HEK293 (cell line): ENCODE measurements at regions not wholly inside any gene's neighbourhood (a gene's known extent, or its start where the extent isn't known, plus 50 kb on each side); places are given as distances from the start of the nearest gene placed in this dataset.

Source experiments
- CTCF ChIP-seq: fragments of 450-650 bp; formaldehyde crosslinking; IDR thresholded peaks from 2 replicates; pipeline ENCODE4 v1.5.1; 2016; ENCODE audit warnings: missing biosample characterization, missing genetic modification characterization
- EGR2 ChIP-seq: fragments of 450-650 bp; formaldehyde crosslinking; IDR thresholded peaks from 2 replicates; pipeline ENCODE4 v1.5.1; 2016; ENCODE audit warnings: low read depth, missing biosample characterization, missing genetic modification characterization
- GFI1B ChIP-seq: fragments of 450-650 bp; formaldehyde crosslinking; IDR thresholded peaks from 2 replicates; pipeline ENCODE4 v1.5.1; 2016; ENCODE audit warnings: missing biosample characterization, missing genetic modification characterization
- GLI2 ChIP-seq: fragments of 450-650 bp; formaldehyde crosslinking; IDR thresholded peaks from 2 replicates; pipeline ENCODE4; 2017; ENCODE audit warnings: missing biosample characterization, missing genetic modification characterization, low read depth, borderline replicate concordance
- RBAK ChIP-seq: fragments of 450-650 bp; formaldehyde crosslinking; IDR thresholded peaks from 2 replicates; pipeline ENCODE4 v1.5.1; 2016; ENCODE audit warnings: missing biosample characterization, missing genetic modification characterization
- ZBTB11 ChIP-seq: fragments of 450-650 bp; formaldehyde crosslinking; conservative IDR thresholded peaks from 2 replicates; pipeline ENCODE4 v1.5.1; 2016; ENCODE audit warnings: low read depth, missing biosample characterization, missing genetic modification characterization
- ZBTB49 ChIP-seq: fragments of 450-650 bp; formaldehyde crosslinking; IDR thresholded peaks from 2 replicates; pipeline ENCODE4 v1.5.1; 2016; ENCODE audit warnings: missing biosample characterization, missing genetic modification characterization, low read depth
- ZEB2 ChIP-seq: fragments of 450-650 bp; formaldehyde crosslinking; IDR thresholded peaks from 2 replicates; pipeline ENCODE4 v1.5.1; 2016; ENCODE audit warnings: missing biosample characterization, missing genetic modification characterization
- ZNF146 ChIP-seq: fragments of 450-650 bp; formaldehyde crosslinking; IDR thresholded peaks from 2 replicates; pipeline ENCODE4 v1.5.1; 2016; ENCODE audit warnings: missing biosample characterization, missing genetic modification characterization
- ZNF221 ChIP-seq: fragments of 450-650 bp; formaldehyde crosslinking; IDR thresholded peaks from 2 replicates; pipeline ENCODE4 v1.5.1; 2017; ENCODE audit warnings: missing biosample characterization, missing genetic modification characterization, borderline replicate concordance
- ZNF274 ChIP-seq, 2 experiments: fragments of 200-500 bp in 1 of 2; fragments of 450-650 bp in 1 of 2; sonication (Bioruptor generic) in 1 of 2; formaldehyde crosslinking in 1 of 2; IDR thresholded peaks; 2 replicates each; pipeline versions ENCODE4 v1.5.1 to v1.6.1; 2014 to 2016; ENCODE audit warnings: borderline replicate concordance in 1 of 2, inconsistent platforms in 1 of 2, low read length in 1 of 2, missing biosample characterization in 1 of 2, missing genetic modification characterization in 1 of 2
- ZNF433 ChIP-seq: fragments of 450-650 bp; formaldehyde crosslinking; IDR thresholded peaks from 2 replicates; pipeline ENCODE4 v1.5.1; 2016; ENCODE audit warnings: missing biosample characterization, missing genetic modification characterization, low read depth
- ZNF549 ChIP-seq: fragments of 450-650 bp; IDR thresholded peaks from 2 replicates; pipeline ENCODE4 v1.5.1; 2018; ENCODE audit warnings: missing biosample characterization, missing genetic modification characterization, mild to moderate bottlenecking, inconsistent platforms, moderate library complexity
- TF ChIP-seq, protein P1 (sequence below): fragments of 450-650 bp; formaldehyde crosslinking; IDR thresholded peaks from 2 replicates; pipeline ENCODE4 v1.5.1; 2016; ENCODE audit warnings: missing biosample characterization, missing genetic modification characterization

GRCh38 chr16:22673421-22673831 is 140.5 kb upstream of the HS3ST2 start:
- TF ChIP-seq, protein P1, sequence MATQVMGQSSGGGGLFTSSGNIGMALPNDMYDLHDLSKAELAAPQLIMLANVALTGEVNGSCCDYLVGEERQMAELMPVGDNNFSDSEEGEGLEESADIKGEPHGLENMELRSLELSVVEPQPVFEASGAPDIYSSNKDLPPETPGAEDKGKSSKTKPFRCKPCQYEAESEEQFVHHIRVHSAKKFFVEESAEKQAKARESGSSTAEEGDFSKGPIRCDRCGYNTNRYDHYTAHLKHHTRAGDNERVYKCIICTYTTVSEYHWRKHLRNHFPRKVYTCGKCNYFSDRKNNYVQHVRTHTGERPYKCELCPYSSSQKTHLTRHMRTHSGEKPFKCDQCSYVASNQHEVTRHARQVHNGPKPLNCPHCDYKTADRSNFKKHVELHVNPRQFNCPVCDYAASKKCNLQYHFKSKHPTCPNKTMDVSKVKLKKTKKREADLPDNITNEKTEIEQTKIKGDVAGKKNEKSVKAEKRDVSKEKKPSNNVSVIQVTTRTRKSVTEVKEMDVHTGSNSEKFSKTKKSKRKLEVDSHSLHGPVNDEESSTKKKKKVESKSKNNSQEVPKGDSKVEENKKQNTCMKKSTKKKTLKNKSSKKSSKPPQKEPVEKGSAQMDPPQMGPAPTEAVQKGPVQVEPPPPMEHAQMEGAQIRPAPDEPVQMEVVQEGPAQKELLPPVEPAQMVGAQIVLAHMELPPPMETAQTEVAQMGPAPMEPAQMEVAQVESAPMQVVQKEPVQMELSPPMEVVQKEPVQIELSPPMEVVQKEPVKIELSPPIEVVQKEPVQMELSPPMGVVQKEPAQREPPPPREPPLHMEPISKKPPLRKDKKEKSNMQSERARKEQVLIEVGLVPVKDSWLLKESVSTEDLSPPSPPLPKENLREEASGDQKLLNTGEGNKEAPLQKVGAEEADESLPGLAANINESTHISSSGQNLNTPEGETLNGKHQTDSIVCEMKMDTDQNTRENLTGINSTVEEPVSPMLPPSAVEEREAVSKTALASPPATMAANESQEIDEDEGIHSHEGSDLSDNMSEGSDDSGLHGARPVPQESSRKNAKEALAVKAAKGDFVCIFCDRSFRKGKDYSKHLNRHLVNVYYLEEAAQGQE (tag by site-specific recombination), result no peak
- TF ChIP-seq ZNF146 (tag by site-specific recombination), result no peak
- TF ChIP-seq GLI2 (tag by site-specific recombination), result no peak
- TF ChIP-seq RBAK (tag by site-specific recombination), result no peak
- TF ChIP-seq CTCF (tag by site-specific recombination), result no peak
- TF ChIP-seq ZBTB11, result no peak
- no peak for TF ChIP-seq ZNF274 (IDR thresholded peaks at IDR 0.05; ENCODE audit: low read length)
- no peak for TF ChIP-seq ZNF274 (tag by site-specific recombination; IDR thresholded peaks at IDR 0.05; ENCODE audit: borderline replicate concordance)
- no peak for TF ChIP-seq ZNF433 (tag by site-specific recombination)
- TF ChIP-seq GFI1B (tag by site-specific recombination), result no peak
- no peak for TF ChIP-seq ZNF549
- no peak for TF ChIP-seq ZNF221 (tag by site-specific recombination)
- TF ChIP-seq ZEB2, result no peak
- TF ChIP-seq ZBTB49, result no peak
- no peak for TF ChIP-seq EGR2 (tag by site-specific recombination)
